ENCODE measurements at regions not wholly inside any gene's neighbourhood (a gene's known extent, or its start where the extent isn't known, plus 50 kb on each side); places are given as distances from the start of the nearest gene placed in this dataset.

DNA sequence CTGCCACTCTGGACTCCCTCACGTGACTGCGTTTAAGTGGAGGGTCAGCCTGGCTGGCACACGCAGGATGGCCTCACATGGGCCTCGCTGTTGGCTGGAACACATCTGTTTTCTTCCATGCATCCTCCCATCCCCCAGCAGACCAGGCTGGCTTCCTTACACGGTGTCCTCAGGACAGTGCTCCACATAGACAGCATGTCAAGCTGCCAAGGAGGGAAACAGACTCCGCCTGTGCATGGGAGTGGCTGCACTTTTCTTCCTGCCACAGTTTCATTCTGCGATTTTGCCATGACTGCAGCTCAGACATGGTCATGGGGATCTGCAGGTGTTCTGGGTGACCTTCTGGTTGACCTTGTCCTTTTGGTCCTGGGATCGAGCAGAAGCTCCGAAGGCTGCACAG, 344.2 kb downstream of the SHANK2 start:
- ChIA-PET CTCF (no interaction called here), POLR2A (no interaction called here)
- H3K4me1 Mint-ChIP-seq: peaks cover 6% of the 10 kb centered on the region
- TF ChIP-seq, protein P1, sequence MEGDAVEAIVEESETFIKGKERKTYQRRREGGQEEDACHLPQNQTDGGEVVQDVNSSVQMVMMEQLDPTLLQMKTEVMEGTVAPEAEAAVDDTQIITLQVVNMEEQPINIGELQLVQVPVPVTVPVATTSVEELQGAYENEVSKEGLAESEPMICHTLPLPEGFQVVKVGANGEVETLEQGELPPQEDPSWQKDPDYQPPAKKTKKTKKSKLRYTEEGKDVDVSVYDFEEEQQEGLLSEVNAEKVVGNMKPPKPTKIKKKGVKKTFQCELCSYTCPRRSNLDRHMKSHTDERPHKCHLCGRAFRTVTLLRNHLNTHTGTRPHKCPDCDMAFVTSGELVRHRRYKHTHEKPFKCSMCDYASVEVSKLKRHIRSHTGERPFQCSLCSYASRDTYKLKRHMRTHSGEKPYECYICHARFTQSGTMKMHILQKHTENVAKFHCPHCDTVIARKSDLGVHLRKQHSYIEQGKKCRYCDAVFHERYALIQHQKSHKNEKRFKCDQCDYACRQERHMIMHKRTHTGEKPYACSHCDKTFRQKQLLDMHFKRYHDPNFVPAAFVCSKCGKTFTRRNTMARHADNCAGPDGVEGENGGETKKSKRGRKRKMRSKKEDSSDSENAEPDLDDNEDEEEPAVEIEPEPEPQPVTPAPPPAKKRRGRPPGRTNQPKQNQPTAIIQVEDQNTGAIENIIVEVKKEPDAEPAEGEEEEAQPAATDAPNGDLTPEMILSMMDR (IDR thresholded peaks at IDR 0.05): no peak
- DNase-seq (no peak), ATAC-seq (ENCODE audit: low read depth) (no peak)
- H3K9me3 Mint-ChIP-seq: no peaks in the 10 kb centered on the region
- no peak overlapping the region for H3K27ac Mint-ChIP-seq
- peaks cover 8% of the 10 kb centered on the region for H3K27me3 Mint-ChIP-seq
- H3K4me3 Mint-ChIP-seq: no peak overlapping the region
- intact Hi-C loops (cut with micrococcal nuclease): no loop called here
- no peaks in the 10 kb centered on the region for H3K36me3 Mint-ChIP-seq (ENCODE audit: low read depth)

DNA sequence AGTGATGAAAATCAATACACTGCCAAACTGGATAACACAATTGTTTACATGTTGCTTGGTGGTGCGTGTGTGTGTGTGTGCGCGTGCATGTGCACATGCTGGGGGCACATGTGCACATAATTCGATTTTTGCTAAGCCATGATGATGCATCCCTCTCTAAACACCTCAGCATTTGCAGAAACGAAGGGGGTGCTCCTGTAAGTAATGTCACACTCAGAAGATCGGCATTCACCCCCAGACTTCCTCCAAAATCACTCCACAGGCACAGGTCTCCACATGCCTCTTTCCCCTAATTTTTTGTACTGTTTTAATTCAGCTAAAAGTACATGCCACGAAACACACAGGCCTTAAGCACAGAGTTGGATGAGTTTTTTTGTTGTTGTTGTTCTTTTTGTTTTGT, 341.5 kb downstream of the SHANK2 start:
- Mint-ChIP-seq H3K27ac (no peak overlapping the region), H3K27me3 (peaks cover 13% of the 10 kb centered on the region), H3K4me3 (no peak overlapping the region), H3K36me3 (ENCODE audit: low read depth) (no peaks in the 10 kb centered on the region), H3K9me3 (no peaks in the 10 kb centered on the region), H3K4me1 (peaks cover 6% of the 10 kb centered on the region)
- no peak for ATAC-seq (ENCODE audit: low read depth)
- intact Hi-C loops (cut with micrococcal nuclease): no loop called here
- DNase-seq: no peak
- TF ChIP-seq, protein P1 (IDR thresholded peaks at IDR 0.05): no peak
- CTCF ChIA-PET: no interaction called here
- POLR2A ChIA-PET: no interaction called here

DNA sequence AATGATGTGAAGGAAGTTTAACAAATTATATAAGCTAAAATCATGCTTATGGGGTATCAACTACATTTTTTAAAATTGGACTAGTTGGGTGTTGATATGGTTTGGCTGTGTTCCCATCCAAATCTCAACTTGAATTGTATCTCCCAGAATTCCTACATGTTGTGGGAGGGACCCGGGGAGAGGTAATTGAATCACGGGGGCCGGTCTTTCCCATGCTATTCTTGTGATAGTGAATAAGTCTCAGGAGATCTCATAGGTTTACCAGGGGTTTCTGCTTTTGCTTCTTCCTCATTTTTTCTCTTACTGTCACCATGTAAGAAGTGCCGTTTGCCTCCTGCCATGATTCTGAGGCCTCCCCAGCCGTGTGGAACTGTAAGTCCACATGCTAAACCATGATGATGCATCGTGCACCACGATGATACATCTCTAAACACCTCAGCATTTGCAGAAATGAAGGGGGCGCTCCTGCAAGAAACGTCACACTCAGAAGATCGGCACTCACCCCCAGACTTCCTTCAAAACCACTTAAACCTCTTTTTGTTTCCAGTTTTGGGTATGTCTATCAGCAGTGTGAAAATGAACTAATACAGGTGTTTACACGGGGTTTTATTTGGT, 340.0 kb downstream of the SHANK2 start:
- ATAC-seq (ENCODE audit: low read depth): no peak
- H3K9me3 Mint-ChIP-seq: peaks cover 5% of the 10 kb centered on the region
- ChIA-PET POLR2A (interaction anchor here (0.6 kb wide), 1 partner anchor 290 kb away, joined by 4 read pairs; no protein-coding TSS in a partner anchor), CTCF (no interaction called here)
- TF ChIP-seq, protein P1 (IDR thresholded peaks at IDR 0.05): no peak
- no peak overlapping the region for H3K4me3 Mint-ChIP-seq
- H3K27me3 Mint-ChIP-seq: peaks cover 21% of the 10 kb centered on the region
- no peak overlapping the region for H3K27ac Mint-ChIP-seq
- intact Hi-C loops (cut with micrococcal nuclease): no loop called here
- H3K4me1 Mint-ChIP-seq: peaks cover 6% of the 10 kb centered on the region
- no peaks in the 10 kb centered on the region for H3K36me3 Mint-ChIP-seq (ENCODE audit: low read depth)
- no peak for DNase-seq

DNA sequence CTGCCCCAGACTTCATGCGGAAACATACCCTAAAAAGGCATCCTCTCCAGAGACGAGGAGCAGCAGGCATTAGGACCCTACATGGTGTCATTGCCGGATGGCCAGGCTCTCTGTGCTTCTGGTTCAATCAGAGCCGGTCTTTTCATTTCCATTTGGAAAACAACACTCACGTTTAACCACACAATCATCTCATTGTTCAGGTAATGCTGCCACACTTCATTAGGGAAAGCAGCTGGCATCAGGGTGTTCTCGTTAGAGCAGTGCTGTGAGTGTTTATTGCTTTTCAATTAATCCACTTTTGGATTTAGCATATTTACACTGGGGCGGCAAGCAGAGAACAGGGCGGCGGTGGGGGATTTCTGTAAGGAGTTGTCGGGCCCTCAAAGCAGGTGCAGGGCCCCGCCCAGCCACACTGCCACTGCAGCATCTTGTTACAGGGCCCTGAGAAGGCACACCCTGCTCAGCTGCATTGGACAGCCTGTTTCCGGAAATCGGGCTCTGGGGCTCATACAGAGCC, 338.6 kb downstream of the SHANK2 start:
- TF ChIP-seq, protein P1 (IDR thresholded peaks at IDR 0.05): no peak
- ATAC-seq (ENCODE audit: low read depth): no peak
- CTCF ChIA-PET: no interaction called here

DNA sequence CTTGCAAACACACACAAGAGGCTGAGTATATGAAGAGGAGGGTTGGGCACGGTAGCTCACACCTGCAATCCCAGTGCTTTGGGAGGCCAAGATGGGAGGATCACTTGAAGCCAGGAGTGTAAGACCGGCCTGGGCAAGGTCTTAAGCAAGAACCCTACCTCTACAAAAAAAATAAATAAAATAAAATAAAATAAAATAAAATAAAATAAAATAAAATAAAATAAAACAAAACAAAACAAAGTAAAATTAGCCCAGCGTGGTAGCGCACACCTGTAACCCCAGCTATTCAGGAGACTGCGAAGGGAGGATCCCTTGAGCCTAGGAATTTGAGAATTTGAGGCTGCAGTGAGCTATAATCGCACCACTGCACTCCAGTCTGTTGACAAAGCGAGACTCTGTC, 337.9 kb downstream of the SHANK2 start:
- CTCF ChIA-PET: no interaction called here
- ATAC-seq (ENCODE audit: low read depth) (no peak), DNase-seq (no peak)
- no peak overlapping the region for H3K4me3 Mint-ChIP-seq
- peaks cover 6% of the 10 kb centered on the region for H3K4me1 Mint-ChIP-seq
- peaks cover 21% of the 10 kb centered on the region for H3K27me3 Mint-ChIP-seq
- POLR2A ChIA-PET: no interaction called here
- H3K36me3 Mint-ChIP-seq (ENCODE audit: low read depth): no peaks in the 10 kb centered on the region
- intact Hi-C loops (cut with micrococcal nuclease): no loop called here
- H3K9me3 Mint-ChIP-seq: peaks cover 9% of the 10 kb centered on the region
- TF ChIP-seq, protein P1 (IDR thresholded peaks at IDR 0.05): no peak
- H3K27ac Mint-ChIP-seq: no peak overlapping the region

More for the DNA sequence above, 338.6 kb downstream of the SHANK2 start:
- intact Hi-C loops (cut with micrococcal nuclease): no loop called here
- POLR2A ChIA-PET: no interaction called here
- H3K9me3 Mint-ChIP-seq: peaks cover 8% of the 10 kb centered on the region
- no peaks in the 10 kb centered on the region for H3K36me3 Mint-ChIP-seq (ENCODE audit: low read depth)
- no peak overlapping the region for H3K27ac Mint-ChIP-seq
- DNase-seq: no peak
- peaks cover 21% of the 10 kb centered on the region for H3K27me3 Mint-ChIP-seq
- peaks cover 6% of the 10 kb centered on the region for H3K4me1 Mint-ChIP-seq
- H3K4me3 Mint-ChIP-seq: no peak overlapping the region
